NCI-H128 (cell line): ENCODE measurements at regions not wholly inside any gene's neighbourhood (a gene's known extent, or its start where the extent isn't known, plus 50 kb on each side); places are given as distances from the start of the nearest gene placed in this dataset.
"Not testable (repeated sequence)": the region's sequence is repeated elsewhere in the genome, so short reads cannot be mapped to it uniquely, and the experiment has no call there.

Experiments used
- DNase-seq: peaks from one replicate; lab custom pipeline; 2025; ENCODE audit not compliant: unreplicated experiment; lab: John Stamatoyannopoulos, UW

DNA sequence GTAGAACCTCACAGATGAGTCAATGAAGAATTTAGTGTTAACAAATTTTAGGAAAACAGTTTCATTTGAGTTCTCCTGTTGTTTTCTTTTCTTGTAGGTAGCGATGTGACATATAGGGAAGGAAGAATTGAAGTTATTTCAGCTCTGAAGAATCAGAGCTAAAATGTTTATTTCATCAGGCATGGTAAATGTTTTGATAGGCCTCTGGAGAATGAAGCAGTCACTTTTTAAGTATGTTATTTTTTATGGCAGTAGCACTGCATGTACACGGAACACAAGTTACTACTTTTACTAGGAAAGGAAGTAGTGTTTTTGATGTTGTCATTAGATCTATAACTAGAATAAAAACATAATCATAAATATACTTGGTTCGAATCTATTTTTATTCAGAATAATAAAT, 1357.3 kb upstream of the CITED2 start:
- DNase-seq: no peak

DNA sequence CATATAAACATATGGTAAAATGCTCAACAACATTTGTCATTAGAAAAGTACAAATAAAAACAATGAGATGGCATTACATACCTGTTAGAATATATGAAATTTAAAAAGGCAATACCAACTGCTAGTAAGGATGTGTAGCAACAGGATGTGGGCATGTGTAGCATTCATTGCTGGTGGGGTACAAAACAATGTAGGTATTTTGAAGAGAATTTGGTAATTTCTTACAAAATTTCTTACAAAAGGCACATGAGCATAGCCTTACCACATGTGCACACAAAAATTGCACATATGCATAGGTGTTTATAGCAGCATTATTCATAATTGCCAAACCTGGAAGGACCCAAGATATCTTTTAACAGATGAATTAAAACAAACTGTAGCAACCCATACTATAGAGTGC, 1355.1 kb upstream of the CITED2 start:
- DNase-seq: no peak

DNA sequence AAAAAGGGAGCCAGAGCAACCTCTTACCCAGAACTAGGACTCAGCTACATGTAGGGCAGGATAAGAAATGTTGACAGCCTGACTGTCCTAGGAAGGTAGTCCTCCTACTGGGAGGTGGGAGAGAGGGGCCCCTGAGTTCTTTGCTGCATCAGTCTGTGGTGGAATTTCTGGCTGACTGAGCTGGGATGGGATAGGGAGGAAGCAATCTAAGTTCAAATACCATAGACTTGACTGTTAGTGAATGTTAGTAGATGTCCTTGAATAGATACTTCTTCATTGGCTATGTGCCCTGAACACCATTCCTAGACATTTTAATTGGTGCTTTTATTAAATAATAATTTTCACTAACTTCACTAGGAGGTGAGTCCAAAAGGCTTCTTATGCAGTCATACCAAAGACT, 1343.6 kb upstream of the CITED2 start:
- no peak for DNase-seq

DNA sequence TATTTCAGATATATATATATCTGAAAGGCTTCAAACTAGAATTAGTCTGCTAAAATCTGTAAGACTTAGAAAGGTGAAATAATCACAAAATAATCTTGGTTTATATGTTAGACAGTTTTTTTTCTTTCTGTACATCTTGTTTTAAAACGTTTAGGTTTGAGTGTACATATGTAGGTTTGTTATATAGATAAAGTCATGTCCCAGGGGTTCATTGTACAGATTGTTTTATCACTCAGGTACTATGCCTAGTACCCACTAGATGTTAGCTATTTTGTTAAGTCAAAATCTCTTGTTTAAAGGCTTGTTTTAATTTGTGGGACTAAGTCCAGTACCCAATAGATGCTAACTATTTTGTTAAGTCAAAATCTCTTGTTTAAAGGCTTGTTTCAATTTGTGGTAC, 1339.0 kb upstream of the CITED2 start:
- no peak for DNase-seq

DNA sequence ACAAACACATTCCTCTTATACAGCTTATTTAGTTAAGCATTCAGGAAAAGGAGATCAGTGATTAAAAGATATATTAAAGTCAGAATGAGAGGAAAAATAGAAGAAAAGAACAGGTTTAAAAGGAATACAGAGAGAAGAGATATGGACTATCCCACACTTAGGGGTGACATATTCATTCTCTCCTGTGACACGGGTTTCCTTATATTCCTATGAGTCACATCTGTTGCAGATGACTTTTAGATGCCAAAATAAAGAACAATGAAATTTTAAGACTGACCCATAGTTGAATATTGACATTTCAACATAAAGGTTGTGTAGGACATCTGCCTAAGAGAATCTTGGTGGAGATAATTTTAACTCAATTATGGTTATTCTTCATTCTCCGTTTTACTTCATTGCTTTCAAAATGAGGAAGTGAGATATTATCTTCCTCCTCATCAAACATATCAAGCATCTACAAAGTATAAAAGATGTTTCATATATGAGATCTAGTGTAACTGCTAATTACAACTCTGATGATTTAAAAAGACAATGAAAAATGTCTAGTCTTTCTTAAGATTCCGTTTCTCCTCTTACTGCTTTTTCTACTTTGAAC, 1336.7 kb upstream of the CITED2 start:
- DNase-seq: no peak

DNA sequence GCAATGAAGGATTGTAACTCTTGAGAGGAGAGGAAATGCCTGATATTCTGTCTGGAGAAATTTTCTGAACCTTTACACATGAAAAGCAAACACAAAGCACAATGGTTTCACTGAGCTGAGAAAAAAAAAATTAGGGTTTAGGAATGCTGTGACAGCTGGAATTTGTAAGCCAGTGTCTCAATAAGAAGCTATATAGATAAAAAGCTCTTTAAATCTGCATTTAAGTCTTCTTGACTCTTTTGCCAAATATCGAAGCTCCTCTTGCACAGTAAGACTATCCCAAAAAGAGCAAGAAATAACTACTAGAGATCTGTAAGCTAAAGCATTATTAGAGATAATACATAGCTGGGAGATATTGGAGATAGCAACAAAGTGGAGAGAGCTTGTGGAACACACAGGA, 1334.0 kb upstream of the CITED2 start:
- DNase-seq: no peak

DNA sequence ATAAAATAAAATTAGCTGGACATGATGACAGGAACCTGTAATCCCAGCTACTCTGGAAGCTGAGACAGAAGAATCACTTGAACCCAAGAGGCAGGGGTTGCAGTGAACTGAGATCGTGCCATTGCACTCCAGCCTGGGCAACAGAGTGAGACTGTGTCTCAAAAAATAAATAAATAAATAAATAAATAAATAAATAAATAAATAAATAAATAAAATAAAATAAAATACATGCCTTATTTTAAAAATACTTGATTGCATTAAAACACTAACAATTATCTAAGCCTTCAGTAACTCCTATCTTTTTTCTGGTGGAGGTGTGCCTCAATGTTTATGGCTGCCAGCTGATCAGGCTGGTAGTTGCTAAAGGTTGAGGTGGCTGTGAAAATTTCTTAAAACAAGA, 1329.6 kb upstream of the CITED2 start:
- DNase-seq: not testable (repeated sequence)

DNA sequence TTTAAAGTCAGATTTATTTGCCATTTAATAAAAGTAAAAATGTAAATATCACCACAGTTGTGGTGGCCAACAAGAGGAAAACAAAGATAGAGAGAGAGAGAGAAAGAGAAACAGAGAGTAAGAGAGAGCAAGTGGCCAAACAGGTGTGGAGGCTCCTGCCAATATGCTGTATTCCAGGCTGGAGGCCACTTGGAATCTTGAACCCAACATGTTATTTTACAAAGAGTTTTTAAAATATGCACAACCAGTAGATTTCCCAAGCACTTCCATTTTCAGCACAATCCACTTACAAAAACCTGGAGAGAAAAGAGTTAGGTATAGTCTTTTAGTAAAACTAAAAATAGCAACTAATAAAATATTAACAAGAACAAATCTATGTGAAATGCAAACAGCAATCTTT, 1323.1 kb upstream of the CITED2 start:
- DNase-seq: no peak

DNA sequence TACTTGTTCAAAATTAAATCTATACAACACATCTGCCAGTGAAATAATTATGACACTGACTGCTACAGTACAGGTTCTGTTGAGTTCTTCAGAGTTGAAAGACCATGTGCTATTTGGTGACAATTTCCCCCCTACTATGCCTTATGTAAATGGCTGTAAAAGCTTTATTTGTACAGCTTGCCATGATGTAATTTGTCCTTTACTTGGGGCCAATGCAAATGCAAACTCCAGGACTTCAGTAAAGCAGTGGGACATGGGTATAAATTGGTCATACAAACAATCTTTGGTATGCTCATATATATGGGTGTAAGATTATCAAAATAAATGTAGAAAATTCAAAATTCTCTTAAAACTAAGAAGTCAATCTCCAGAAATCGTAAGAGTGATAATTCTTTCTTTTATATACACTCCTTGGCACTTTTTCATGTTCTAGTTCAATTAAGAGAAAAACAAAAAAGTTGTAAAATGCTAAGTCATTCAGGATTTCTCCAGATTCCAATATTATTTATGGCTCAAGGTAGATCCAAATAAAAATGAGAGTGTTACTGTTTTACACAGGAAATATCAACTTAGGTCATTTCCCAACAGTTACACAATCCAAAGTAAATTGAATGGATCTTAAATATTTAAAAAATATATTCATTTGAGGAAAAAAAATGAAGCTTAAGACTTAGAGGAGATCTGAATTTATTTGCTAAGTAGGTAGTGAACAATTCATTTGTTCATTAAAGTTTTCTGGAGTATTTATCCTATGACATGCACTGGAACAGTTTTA, 1310.5 kb upstream of the CITED2 start:
- no peak for DNase-seq

DNA sequence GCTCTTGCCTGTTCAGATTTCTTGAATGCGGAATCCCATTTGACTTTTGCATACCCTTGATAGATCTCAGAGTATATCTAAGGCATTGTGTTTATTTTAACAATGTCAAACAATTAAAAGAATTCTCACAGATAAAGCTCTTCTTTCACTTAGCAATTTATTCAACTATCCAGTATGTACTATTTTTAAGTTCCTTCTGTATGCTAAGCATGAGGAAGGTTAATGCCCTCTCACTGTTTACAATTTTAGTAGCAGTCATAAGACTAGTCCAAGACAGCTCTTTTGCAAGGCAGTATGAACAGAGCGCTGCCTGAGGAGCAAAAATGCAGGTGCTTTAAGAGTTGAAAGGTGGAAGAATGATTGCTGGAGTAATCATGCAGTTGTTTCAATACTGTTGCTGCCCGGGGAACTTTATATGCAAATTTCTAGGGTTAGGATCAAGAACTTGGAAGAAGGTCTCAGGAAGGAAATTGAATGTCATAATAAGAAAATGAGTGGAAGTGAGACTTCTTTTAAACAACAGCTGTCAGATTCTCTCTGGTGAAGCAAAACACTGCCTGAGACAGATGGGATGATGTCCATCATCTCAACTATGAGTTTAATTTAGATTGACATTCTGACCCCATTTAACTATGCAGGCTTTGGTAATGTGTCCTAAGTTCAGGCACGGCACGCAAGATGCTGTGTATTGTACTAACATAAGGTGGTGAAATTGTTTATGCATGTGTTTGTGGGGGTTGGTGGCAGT, 1303.5 kb upstream of the CITED2 start:
- DNase-seq: no peak

DNA sequence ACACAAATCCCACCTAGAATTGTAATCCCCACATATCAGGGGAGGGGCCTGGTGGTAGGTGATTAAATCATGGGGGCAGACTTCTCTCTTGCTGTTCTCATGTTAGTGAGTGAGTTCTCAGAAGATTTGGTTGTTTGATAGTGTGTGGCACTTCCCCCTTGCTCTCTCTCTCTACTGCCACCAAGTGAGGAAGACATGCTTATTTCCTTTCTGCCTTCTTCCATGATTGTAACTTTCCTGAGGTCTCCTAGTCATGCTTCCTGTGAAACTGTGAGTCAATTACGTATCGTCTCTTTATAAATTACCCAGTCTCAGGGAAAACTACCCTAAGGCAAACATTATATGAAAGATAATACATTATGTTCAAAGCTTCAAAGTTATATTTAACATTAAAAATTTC, 1297.5 kb upstream of the CITED2 start:
- no peak for DNase-seq

DNA sequence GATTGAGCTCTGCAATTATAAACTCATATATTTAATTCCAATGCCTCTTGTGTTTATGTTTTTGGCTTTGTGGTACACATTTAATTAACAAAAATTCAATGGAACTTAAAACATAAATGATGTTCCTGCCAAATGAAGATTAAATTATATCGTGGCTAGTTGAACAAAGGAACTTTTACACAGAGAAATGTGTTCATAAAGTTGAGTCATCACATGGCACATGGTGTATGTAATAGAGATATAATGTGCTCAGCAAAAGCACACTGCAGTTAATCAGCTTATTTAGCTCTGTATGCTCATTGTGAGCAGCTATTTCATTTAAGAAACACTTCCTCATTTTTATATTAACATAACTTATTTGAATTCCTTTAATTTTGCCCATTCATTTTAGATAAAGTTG, 1295.6 kb upstream of the CITED2 start:
- DNase-seq: no peak

DNA sequence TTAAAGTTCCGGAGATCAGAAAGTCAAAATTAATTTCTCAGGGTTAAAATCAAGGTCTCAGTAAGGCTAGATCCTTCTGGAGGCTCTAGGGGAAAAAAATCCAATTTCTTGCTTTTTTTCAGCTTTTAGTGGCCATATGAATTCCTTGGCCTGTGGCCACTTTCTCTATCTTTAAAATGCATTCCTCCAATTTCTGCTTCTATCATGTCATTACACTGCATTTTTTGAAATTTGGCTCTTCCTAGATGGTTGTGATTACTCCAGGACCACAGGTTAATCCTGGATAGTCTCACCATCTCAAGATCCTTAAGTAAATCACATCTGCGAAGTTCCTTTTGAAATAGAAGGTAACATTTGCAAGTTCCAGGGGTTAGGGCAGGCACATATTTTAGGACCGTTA, 1294.9 kb upstream of the CITED2 start:
- no peak for DNase-seq

DNA sequence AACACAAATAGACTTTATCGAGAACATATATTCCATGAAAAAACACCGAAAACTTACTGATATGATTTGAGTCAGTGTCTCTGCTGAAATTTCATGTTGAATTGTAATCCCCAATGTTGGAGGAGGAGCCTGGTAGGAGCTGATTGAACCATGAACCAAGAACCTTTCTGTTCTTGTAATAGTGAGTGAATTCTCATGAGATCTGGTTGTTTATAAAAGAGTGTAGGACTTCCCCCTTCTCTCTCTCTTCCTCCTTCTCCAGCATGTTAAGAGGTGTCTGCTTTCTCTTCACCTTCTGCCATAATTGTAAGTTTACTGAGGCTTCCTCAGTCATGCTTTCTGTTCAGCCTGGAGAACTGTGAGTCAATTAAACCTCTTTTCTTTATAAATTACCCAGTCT, 1289.3 kb upstream of the CITED2 start:
- DNase-seq: no peak

DNA sequence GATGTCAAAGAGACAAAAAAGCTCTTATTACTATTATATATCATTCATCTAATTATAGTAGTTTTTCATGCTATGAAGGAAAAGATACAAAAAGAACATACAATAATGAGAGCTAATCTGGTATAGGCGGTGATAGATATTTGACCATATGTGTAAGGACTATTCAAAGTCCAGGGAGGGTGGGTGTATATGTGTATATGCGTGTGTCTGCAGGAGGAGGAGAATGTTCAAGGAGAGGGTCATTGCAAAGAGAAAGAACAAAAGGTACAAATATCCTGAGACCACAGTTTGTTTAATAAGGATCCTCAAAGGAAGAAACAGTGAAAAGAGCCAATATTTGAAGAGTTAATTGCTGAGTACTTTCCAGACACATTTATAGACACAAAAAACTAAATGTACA, 1288.6 kb upstream of the CITED2 start:
- no peak for DNase-seq

DNA sequence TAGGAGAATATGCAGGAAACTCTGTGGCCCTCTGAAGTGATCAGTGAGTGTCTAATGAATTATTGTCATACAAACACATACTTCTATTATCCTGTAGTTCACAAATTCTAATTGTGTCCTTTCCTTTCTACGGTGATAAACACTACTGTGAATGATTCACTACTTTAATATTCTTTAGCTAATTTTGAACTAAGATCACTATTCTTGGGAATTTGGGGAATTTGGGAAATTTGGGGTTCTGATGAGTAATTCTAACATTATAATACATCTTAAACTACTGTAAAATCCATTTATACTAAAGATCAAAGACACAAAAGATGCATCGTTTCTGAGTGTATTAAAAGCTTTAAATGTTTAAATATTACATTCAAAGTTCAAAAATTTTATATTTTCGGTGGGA, 1287.2 kb upstream of the CITED2 start:
- no peak for DNase-seq

DNA sequence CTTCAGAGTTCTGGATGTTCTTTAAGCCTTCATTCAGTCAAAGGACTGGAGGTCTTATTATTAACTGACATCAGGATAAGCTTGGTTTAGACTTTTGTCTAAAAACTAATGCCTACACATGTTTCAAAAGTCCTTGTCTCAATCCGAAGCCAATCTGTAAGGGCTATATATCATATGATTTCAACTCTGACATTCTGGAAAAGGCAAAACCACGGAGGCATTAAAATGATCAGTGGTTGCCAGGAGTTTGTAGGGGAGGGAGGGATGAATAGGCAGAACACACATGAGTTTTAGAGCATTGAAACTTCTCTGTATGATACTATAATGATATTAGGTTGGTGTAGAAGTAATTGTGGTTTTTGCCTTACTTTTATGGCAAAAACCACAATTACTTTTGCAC, 1285.8 kb upstream of the CITED2 start:
- no peak for DNase-seq

DNA sequence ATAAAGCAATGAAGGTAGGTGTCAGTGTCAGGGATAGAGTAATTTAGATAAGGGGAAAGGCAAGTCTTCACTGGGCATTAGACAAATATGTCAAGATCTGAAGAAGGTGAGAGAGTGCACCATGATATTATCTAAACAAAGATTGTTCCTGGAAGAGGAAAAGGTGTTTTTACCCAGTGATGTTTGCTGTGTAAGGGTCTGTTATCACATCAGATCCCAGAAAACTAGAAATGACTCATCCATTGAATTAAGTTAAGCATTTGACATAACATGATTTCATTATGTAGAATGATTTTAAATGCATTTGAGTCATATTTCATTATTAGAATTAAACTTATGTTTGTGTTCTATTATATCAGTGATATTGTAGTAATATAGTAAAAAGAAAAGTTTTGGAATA, 1279.5 kb upstream of the CITED2 start:
- no peak for DNase-seq

DNA sequence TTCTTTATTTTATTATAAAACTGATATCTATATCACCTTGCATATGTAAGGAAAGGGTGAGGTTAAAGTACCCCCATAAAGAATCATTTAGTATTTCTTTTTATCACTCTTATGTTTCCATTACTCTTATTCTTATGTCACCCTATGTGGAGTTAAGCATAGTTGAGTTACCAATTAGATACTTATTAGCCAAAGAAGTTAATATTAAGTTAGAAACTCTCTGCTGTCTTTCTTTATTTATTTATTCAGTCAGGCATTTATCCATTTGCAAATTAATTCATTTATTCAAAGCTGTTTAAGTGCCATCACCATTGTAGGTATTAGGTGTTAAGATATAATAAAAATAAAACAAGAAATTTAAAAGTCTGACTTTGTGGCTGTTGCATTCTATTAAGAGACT, 1279.1 kb upstream of the CITED2 start:
- DNase-seq: no peak

DNA sequence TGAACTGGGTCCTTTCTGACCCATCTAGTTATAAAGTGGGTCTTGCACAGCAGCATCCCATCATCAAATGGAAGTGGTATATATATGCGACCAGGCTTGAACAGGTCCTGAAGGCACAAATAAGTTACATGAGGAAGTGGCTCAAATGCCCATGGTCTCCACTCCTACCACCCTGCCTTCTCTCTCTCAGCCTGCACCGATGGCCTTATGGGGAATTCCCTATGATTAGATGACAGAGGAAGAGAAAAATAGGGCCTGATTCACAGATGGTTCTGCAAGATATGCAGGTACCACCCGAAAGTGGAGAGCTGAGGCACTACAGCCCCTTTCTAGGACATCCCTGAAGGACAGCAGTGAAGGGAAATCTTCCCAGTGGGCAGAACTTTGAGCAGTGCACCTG, 1275.1 kb upstream of the CITED2 start:
- not testable (repeated sequence) for DNase-seq

DNA sequence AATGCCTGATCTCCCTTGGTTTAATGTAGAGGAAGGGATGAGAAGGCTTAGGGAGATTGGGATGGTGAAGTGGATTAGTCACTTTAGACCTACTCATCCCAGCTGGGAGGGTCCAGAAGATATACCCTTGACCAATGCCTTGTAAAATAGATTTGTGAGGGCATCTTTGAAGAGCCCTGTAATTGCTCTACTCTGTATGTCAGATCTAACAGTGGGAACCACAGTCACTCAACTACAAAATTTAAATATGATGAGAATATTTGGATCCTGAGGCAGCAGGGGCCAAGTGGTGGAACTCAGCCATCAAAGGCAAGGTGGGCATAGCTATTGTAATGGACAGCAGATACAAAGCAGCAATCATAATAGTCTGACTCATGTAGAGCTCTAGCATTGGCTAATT, 1272.9 kb upstream of the CITED2 start:
- DNase-seq: not testable (repeated sequence)

DNA sequence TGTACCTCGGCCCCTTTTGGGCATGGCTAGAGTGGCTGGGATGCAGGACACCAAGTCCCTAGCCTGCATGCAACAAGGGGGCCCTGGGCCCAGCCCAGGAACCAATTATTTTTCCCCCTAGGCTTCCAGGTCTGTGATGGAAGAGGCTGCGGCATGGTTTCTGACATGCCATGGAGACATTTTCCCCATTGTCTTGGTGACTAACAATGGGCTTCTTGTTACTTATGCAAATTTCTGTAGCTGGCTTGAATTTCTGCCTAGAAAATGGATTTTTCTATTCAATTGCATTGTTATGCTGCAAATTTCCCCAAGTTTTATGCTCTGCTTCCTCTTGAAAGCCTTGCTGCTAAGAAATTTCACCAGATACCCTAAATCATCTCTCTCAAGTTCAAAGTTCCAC, 1269.6 kb upstream of the CITED2 start:
- DNase-seq: no peak
